IPS DF 19.7 (cell line): ENCODE measurements at regions not wholly inside any gene's neighbourhood (a gene's known extent, or its start where the extent isn't known, plus 50 kb on each side); places are given as distances from the start of the nearest gene placed in this dataset.
"Not testable (repeated sequence)": the region's sequence is repeated elsewhere in the genome, so short reads cannot be mapped to it uniquely, and the experiment has no call there.

Experiments
- DNase-seq: peaks from one replicate; pipeline ENCODE4 v3.0.0-alpha.2; 2013; ENCODE audit warnings: low read depth, low spot score

DNA sequence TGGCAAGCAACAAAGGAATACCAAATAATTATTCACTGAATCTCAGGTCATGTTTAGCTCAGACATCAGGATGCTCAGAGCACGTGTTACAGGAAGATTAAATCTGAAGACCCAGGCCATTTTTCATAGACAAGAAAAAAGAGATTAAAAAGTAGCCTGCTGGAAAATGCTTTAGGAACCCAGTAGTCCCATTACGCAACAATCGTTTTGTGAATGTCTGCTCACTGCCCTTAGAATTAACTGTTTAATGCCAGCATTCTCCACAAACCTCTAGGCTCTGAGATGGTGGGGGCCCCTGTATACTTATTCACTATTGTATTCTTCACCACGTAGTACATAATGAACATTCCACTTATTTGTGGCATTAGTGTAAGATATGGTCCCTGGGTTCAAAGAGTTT is 154.6 kb upstream of the NYAP2 start:
- no peak for DNase-seq

DNA sequence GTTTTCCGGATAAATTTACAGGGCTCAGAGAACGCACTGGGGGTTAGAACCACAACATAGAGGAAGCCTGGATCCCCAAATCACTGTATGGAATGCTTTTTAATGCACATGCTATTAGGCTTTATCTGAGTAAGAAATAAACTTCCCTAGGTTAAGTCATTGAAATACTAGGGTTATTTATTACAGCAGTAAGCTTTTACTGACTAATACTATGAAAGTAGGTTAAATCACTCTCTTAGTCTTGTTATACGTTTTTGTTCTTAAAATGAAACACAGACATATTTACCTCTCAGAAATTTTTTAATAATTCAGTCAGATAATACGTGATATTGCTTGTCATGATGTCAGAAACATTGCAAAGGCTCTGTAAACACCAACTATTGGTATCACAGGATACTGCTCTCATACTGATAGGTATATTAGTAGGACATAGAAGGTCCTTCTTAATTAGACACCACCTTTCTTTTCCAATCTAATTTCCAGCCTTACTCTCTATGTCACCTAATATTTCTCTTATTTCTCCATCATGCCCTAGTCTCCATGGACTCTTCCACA is 162.7 kb upstream of the NYAP2 start:
- no peak for DNase-seq

- no peak for DNase-seq
Measured at GRCh38 chr2:225233234-225233633, 166.3 kb upstream of the NYAP2 start.

- DNase-seq, result no peak
Measured at GRCh38 chr2:225231900-225232299, 167.6 kb upstream of the NYAP2 start.

DNA sequence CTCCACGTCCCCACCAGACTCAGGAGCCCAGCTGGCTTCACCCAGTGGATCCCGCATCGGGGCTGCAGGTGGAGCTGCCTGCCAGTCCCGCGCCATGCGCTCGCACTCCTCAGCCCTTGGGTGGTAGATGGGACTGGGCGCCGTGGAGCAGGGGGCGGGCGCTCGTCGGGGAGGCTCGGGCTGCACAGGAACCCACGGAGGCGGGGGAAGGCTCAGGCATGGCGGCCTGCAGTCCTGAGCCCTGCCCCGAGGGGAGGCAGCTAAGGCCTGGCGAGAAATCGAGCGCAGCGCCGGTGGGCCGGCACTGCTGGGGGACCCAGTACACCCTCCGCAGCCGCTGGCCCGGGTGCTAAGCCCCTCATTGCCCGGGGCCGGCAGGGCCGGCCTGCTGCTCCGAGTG is 170.2 kb upstream of the NYAP2 start:
- DNase-seq, result not testable (repeated sequence)

DNA sequence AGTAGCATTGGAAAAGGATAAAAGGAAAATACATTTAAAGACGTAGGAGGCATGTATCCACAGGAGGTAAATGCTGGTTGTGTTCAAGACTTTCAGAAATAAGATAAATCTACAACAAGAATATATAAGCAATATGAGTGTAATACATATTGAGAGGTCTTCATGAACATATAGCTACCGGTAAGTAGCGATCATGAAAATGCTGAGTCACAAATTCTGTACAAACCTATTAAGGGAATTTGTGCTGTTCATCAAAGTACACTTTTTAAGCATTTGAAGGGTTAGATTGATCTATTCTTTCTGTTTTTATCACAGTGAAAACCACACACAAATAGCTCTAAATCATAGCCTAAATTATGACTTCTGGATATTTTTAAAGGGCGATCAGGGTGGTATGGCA is 173.1 kb upstream of the NYAP2 start:
- DNase-seq, result no peak

GRCh38 chr2:225223301-225223700 is 176.2 kb upstream of the NYAP2 start:
- DNase-seq, result no peak

DNA sequence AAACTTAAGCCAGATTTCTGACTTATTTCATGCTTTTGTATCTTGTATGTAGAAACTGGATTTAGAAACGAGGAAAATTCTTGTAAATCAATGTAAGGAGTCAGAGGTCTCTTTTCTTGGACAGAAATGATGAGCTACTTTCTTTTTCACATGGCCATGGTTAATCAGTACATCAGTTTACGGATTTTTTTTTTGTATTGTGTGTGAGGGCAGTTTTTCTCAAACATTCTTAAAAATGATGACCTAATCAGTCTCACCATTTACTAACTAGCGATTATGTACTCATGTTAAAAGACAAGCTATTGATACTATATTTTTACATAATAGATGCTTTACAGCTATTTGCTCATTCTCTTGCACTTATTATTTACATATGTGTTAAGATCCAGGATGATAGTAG is 165.2 kb upstream of the DOCK10 start:
- no peak for DNase-seq

DNA sequence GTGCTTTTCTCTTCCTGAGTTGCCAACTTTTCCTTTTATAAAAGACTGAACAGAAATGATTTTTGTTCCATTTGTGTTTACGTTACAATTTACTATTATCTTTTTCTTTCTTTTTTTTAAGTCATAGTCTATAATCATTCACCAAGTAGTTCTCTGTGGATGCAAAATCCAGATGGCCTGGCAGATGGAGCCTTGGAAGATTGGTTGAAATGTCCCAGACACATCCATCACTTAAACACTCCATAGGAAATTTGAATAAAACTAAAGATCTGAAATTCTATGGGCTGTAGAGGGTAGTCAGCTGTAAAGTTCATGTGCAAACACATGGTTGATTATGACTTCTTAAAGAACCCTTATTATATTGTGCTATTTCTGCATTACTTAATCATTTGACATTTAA is 164.8 kb upstream of the DOCK10 start:
- DNase-seq, result no peak

DNA sequence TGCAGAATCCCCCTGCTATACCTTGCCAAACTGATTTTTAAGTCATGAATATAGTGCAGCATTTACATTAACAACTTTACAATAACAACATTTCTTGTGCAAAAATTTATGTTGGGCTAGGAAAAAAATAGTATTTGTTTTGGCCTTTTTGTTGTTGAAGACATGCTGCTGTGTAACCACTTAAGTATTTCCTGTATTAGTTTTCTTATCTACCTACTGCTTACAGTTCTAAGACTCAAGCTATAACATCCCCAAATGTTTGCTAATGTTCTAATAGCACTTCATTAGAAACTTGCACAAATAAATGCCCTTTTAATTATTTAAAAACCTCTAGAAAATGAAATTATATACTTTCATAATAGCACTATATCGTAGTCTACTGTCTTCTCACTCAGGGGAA is 154.3 kb upstream of the DOCK10 start:
- DNase-seq, result no peak

- DNase-seq, result no peak
Measured at GRCh38 chr2:225192869-225193268, 150.6 kb upstream of the DOCK10 start.

GRCh38 chr2:225190987-225191386 is 148.7 kb upstream of the DOCK10 start:
- DNase-seq, result no peak

DNA sequence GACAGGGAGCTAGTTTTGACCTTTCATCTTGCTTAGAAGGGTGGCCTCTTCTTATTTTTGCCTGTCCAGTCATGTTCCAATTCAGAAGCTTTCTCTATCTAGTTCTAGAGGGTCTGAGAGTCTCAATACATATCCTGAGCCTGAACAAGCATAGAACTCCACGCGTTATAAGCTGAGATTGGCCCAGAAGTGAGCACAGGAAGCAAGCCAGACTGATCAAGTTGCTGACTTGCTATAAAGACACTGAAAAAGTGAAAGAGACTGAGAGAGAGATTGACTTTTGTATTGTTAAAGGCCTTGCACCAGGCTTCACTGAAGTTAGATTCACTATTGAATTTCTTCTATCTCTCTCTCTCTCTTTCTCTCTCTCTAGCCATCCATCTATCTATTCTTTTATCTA is 142.7 kb upstream of the DOCK10 start:
- no peak for DNase-seq

DNA sequence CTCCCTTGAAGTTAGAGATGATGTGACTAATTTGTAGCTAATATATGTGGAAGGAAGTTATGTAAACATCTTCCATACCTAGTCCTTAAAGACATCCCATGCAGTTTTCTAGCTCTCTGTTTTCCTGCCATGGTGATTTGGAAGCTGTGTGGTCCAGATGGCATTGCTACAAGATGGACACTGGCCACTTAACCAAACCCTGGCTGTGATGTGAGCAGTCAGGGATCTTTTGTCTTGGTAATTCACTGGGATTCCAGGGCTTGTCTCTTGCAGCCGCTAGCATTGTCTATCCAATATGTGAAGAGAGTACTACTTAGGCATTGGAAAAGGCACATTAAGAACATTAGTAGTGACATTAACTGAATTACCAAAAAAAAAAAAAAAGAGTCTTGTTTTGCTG is 139.9 kb upstream of the DOCK10 start:
- DNase-seq, result peak; percentile 83

DNA sequence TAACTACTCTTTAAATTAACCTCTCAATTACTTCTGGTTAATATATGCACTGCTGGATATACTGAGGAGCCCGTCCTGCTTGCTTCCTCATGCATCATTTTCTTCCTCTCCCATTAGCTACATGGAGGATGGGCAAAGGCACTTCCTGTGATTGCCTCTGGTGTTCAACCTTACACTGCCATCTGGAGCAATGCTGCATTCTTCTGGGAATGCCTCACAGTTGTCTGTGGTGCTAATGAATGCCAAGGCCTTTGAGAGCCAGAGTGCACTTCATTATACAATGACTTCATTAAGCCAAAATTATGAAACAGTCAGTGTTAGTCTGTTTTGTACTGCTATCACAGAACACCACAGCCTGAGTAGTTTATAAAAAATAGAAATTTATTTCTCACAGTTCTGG is 134.8 kb upstream of the DOCK10 start:
- no peak for DNase-seq

DNA sequence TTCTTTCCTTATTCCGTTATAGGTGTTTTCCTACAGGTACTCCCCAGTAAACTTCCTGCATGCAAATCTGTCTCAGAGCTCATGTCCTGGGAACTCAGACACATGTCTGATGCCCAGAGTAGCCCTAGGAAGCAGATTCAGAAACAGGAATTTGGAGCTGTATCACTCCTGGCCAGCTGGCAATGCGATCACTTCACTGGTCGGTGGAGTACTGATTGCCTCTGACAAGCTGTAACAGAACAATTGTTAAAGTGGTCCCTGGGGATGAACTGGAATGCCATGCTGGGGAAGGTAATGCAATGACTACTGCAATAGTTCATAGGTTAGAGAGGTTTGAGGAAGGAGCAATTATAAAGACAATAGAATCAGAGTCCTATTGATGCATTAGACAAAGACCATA is 131.6 kb upstream of the DOCK10 start:
- DNase-seq, result no peak

- no peak for DNase-seq
Measured at GRCh38 chr2:225171350-225171749, 129.1 kb upstream of the DOCK10 start.

DNA sequence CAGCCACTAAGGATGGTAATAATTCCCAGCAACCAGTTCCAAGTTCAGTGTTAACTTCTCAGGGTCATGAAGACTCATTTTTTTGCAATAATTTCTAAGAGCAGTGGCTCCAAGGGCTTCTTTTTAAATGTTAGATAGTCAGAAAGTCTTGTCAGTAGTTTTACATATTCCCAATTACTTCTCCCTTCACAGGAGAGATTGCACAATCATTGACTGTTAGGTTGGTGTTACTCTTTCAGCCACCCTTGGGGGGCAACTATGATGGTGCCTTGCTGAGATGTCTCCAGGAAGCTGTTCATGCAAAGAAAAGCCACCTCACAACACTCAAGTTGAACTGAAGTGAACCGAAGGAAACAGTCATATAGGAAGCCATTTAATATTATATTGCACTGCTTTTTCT is 127.9 kb upstream of the DOCK10 start:
- no peak for DNase-seq

- no peak for DNase-seq
Measured at GRCh38 chr2:225169396-225169795, 127.1 kb upstream of the DOCK10 start.

DNA sequence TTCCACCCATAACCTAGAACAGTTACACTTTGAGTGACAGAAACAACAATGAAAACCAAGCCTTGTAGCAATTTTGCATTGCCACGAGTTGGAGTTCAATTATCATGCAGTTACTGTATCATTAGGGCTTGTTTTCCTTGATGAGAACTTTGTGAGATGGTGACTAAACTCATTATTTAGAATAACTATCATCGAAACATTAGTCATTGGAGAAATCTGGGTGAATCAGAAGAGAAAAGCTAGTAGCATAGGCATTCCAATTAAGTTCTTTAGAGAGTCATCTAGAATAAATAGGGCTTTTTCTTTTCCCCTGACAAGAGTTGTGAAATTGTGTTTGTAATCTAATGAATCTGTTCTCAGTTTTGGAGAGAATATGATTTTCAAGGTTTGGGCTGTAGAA is 122.8 kb upstream of the DOCK10 start:
- DNase-seq, result no peak

DNA sequence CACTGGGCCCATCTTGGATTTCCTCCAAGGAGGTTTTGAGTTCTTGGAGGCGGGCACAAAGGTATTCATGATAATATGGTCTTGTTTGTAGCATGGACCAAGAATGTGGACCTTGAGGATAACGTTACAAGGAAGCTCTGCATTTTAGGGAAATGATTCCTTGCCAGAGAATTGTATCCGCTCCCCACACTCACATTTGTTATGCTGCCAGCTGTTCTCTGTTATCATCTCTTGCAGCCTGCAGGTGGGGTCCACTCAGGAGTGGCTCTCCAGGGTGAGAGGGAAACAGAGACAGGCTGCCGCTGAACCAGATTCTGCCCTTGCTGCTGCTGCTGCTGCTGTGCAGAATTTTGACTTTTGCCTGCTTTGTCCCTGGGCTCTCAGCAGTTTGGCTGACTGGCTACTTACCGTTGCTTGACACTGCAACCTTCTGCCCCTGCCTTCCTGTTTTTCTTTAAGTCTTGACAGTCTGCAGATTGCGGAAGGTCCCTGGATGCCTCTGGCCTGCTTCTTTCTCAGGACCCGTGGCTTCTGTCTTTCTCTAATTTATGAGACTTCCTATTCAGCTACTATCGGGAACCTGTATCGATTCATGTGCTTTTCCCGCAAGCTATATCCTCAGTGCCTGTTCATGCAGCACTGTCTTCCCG is 122.3 kb upstream of the DOCK10 start:
- DNase-seq, result no peak

GRCh38 chr2:225158360-225158759 is 116.1 kb upstream of the DOCK10 start:
- no peak for DNase-seq

- no peak for DNase-seq
Measured at GRCh38 chr2:225156853-225157451, 114.7 kb upstream of the DOCK10 start.

- no peak for DNase-seq
Measured at GRCh38 chr2:225140723-225141122, 98.5 kb upstream of the DOCK10 start.
